Activated CD4-positive, alpha-beta T cell treated with anti-CD3 and anti-CD28 coated beads, Interleukin-2, amount 10 ng/mL, durations not matched to agents 24 days and 14 days (primary cell): ENCODE measurements at regions not wholly inside any gene's neighbourhood (a gene's known extent, or its start where the extent isn't known, plus 50 kb on each side); places are given as distances from the start of the nearest gene placed in this dataset.

ENCODE experiments used
- DNase-seq: peaks from one replicate; pipeline ENCODE4 v3.0.0; 2022
- H3K27ac Mint-ChIP-seq: one replicate; pipeline ENCODE4 v1.8.0; 2022; ENCODE audit warnings: mild to moderate bottlenecking, mixed read lengths
- H3K27me3 Mint-ChIP-seq: one replicate; pipeline ENCODE4 v1.8.0; 2022; ENCODE audit warnings: mixed read lengths
- H3K36me3 Mint-ChIP-seq: one replicate; pipeline ENCODE4 v1.8.0; 2022; ENCODE audit warnings: low read depth, mild to moderate bottlenecking, mixed read lengths
- H3K4me1 Mint-ChIP-seq: one replicate; pipeline ENCODE4 v1.8.0; 2021; ENCODE audit warnings: mixed read lengths
- H3K4me3 Mint-ChIP-seq: one replicate; pipeline ENCODE4 v1.8.0; 2022; ENCODE audit warnings: mild to moderate bottlenecking, moderate library complexity, mixed read lengths
- H3K9me3 Mint-ChIP-seq: one replicate; pipeline ENCODE4 v1.8.0; 2021; ENCODE audit warnings: mixed read lengths
- intact Hi-C: fragments of 100-400 bp; cut with micrococcal nuclease; formaldehyde crosslinking; loops from one replicate; pipeline ENCODE4 v1.15.1; 2023

GRCh38 chr11:82268627-82269026, 465.0 kb downstream of the FAM181B start:
- no peaks in the 10 kb centered on the region for H3K4me1 Mint-ChIP-seq
- no peaks in the 10 kb centered on the region for H3K9me3 Mint-ChIP-seq
- no peak overlapping the region for H3K27ac Mint-ChIP-seq
- no peak overlapping the region for H3K4me3 Mint-ChIP-seq
- no peak for DNase-seq
- H3K27me3 Mint-ChIP-seq: no peaks in the 10 kb centered on the region
- no peaks in the 10 kb centered on the region for H3K36me3 Mint-ChIP-seq
- intact Hi-C loops: no loop called here

GRCh38 chr11:82267186-82267585, 466.5 kb downstream of the FAM181B start:
- Mint-ChIP-seq H3K27ac (no peak overlapping the region), H3K4me3 (no peak overlapping the region), H3K4me1 (no peaks in the 10 kb centered on the region), H3K36me3 (no peaks in the 10 kb centered on the region), H3K9me3 (no peaks in the 10 kb centered on the region), H3K27me3 (no peaks in the 10 kb centered on the region)
- DNase-seq: no peak
- intact Hi-C loops: no loop called here

- Mint-ChIP-seq H3K9me3 (no peaks in the 10 kb centered on the region), H3K27me3 (no peaks in the 10 kb centered on the region), H3K4me1 (no peaks in the 10 kb centered on the region), H3K27ac (no peak overlapping the region), H3K36me3 (no peaks in the 10 kb centered on the region), H3K4me3 (no peak overlapping the region)
- DNase-seq: no peak
- intact Hi-C loops: no loop called here
Measured at GRCh38 chr11:82261367-82261766, 472.3 kb downstream of the FAM181B start.

- H3K27ac Mint-ChIP-seq: no peak overlapping the region
- H3K4me3 Mint-ChIP-seq: no peak overlapping the region
- H3K36me3 Mint-ChIP-seq: no peaks in the 10 kb centered on the region
- DNase-seq: no peak
- no peaks in the 10 kb centered on the region for H3K27me3 Mint-ChIP-seq
- H3K4me1 Mint-ChIP-seq: no peaks in the 10 kb centered on the region
- H3K9me3 Mint-ChIP-seq: no peaks in the 10 kb centered on the region
- intact Hi-C loops: no loop called here
Measured at GRCh38 chr11:82250047-82250446, 483.6 kb downstream of the FAM181B start.

GRCh38 chr11:82246926-82247325, 486.7 kb downstream of the FAM181B start:
- Mint-ChIP-seq H3K9me3 (no peaks in the 10 kb centered on the region), H3K4me1 (no peaks in the 10 kb centered on the region), H3K27me3 (no peaks in the 10 kb centered on the region), H3K4me3 (no peak overlapping the region), H3K36me3 (no peaks in the 10 kb centered on the region), H3K27ac (no peak overlapping the region)
- no peak for DNase-seq
- intact Hi-C loops: no loop called here

GRCh38 chr11:82239498-82239897, 494.2 kb downstream of the FAM181B start:
- Mint-ChIP-seq H3K4me1 (no peaks in the 10 kb centered on the region), H3K4me3 (no peak overlapping the region), H3K36me3 (no peaks in the 10 kb centered on the region), H3K27me3 (no peaks in the 10 kb centered on the region), H3K27ac (no peak overlapping the region), H3K9me3 (no peaks in the 10 kb centered on the region)
- no peak for DNase-seq
- intact Hi-C loops: no loop called here

DNA sequence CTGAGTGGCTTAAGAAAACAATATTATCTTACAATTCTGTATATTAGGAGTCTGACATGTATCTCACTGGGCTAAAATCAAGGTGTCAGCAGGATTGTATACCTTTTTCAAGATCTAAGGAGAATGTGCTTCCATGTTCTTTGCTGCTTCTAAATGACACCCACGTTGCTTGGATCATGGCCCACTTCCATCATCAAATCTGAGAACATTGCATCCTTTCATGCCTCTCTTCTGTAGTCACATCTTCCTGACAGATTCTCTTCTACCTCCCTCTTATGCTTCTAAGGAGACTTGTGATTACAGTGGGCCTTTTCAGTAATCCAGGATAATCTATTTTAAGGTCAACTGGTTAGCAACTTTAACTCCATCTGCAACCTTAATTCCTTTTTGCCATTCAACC, 499.4 kb downstream of the FAM181B start:
- H3K4me3 Mint-ChIP-seq: no peak overlapping the region
- H3K27ac Mint-ChIP-seq: no peak overlapping the region
- no peaks in the 10 kb centered on the region for H3K27me3 Mint-ChIP-seq
- intact Hi-C loops: no loop called here
- no peaks in the 10 kb centered on the region for H3K4me1 Mint-ChIP-seq
- DNase-seq: no peak
- no peaks in the 10 kb centered on the region for H3K9me3 Mint-ChIP-seq
- no peaks in the 10 kb centered on the region for H3K36me3 Mint-ChIP-seq

DNA sequence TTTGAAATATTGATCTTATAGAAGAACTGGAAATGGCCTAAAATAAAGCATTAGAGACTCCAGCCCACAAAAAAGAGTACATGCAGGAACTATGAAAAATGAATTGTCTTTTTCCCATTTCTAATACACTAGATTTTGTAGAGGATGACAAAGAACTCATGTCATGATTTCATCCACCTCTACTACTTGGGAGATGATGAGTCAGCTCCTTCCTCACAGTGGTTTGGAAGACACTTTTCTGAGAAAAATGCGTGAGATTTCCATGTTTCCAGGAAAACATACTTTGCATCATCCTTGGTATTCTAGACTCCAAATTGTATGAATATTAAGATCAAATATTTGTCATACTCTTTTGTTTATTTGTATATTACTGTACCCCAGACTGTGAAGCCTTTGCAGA, 500.5 kb downstream of the FAM181B start:
- Mint-ChIP-seq H3K36me3 (no peaks in the 10 kb centered on the region), H3K27ac (no peak overlapping the region), H3K9me3 (no peaks in the 10 kb centered on the region), H3K4me1 (no peaks in the 10 kb centered on the region), H3K4me3 (no peak overlapping the region), H3K27me3 (no peaks in the 10 kb centered on the region)
- DNase-seq: no peak
- intact Hi-C loops: no loop called here

DNA sequence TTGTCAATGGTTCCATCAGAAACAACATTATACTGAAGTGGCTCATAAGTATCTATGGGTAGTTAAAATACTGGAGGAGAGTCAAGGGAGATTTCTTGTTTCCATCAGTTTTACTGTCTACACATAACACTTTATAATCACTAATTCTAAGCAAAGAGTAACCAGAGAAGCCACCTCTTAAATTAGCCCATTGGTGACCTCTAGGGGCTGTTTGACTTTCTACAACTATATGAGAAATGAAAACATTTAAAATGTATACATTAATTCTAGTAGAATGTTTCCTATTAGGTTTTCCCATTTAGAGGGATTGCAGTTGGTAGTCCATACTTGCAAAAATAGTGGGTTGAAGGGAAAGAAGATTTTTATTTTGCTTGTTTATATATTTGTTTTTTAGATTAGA, 504.3 kb downstream of the FAM181B start:
- Mint-ChIP-seq H3K4me3 (no peak overlapping the region), H3K9me3 (no peaks in the 10 kb centered on the region), H3K27me3 (no peaks in the 10 kb centered on the region), H3K27ac (no peak overlapping the region), H3K36me3 (no peaks in the 10 kb centered on the region), H3K4me1 (no peaks in the 10 kb centered on the region)
- peak; percentile 56 for DNase-seq
- intact Hi-C loops: loop anchor here (1.0 to 5.0 kb wide), 3 partner anchors 442 to 585 kb away; no protein-coding TSS in a partner anchor

DNA sequence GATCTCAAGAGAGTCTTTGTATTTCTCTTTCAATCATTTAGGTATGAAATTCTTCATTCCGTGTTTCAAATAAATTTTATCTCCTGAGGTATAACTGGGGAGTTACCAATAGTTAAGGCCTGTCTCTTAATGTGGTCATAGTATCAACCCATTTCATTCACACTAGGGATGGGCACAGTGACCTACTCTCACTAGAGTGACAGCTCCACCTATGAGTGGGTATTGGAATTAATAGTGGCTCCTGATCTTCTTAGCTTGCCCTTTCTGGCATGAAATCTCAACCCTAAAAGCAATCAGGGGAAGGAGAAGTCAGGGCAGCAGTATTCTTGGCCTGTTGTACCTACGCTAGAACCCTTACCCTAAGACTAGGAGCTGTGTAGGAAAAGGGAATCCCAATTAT, 507.7 kb downstream of the FAM181B start:
- Mint-ChIP-seq H3K4me1 (no peaks in the 10 kb centered on the region), H3K36me3 (no peaks in the 10 kb centered on the region), H3K27ac (no peak overlapping the region), H3K27me3 (no peaks in the 10 kb centered on the region), H3K4me3 (no peak overlapping the region), H3K9me3 (no peaks in the 10 kb centered on the region)
- intact Hi-C loops: loop anchor here (5.0 kb wide), 2 partner anchors 439 to 569 kb away; no protein-coding TSS in a partner anchor
- DNase-seq: no peak

- no peak overlapping the region for H3K4me3 Mint-ChIP-seq
- no peaks in the 10 kb centered on the region for H3K27me3 Mint-ChIP-seq
- H3K36me3 Mint-ChIP-seq: no peaks in the 10 kb centered on the region
- no peaks in the 10 kb centered on the region for H3K9me3 Mint-ChIP-seq
- no peaks in the 10 kb centered on the region for H3K4me1 Mint-ChIP-seq
- DNase-seq: no peak
- intact Hi-C loops: loop anchor here (5.0 kb wide), 2 partner anchors 438 to 568 kb away; no protein-coding TSS in a partner anchor
- no peak overlapping the region for H3K27ac Mint-ChIP-seq
Measured at GRCh38 chr11:82225502-82225901, 508.2 kb downstream of the FAM181B start.

DNA sequence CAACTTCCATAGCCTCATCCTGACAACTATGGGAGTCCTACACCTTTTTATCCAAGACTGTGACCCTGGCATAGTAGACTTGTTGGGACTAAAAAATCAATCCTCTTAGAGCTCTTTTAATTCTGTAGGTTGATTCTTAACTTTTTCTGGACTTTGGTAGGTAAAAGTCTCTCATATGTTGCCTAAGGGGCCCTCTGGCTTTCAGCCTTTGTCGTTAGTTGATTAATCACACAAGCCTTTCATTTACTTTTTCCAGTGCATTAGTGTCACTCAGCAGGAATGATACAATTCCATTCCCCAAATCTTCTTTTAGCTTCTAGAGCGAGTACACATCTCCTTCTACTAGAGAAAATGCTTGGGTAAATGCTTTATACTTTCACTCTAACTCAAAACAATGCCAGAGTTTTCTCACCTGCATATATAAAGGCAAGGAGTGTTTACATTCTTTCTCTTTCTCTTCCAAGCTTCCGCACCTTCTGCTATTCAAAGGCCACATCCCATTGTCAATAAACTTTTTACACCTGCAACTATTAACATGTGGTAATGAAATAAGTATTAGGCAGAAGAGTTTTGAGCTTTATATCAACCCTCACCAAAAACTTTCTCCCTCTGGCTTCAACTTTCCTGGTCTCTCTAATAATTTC, 516.6 kb downstream of the FAM181B start:
- intact Hi-C loops: no loop called here
- DNase-seq: no peak
- H3K27ac Mint-ChIP-seq: no peak overlapping the region
- no peaks in the 10 kb centered on the region for H3K36me3 Mint-ChIP-seq
- no peaks in the 10 kb centered on the region for H3K9me3 Mint-ChIP-seq
- H3K4me1 Mint-ChIP-seq: no peaks in the 10 kb centered on the region
- H3K4me3 Mint-ChIP-seq: no peak overlapping the region
- H3K27me3 Mint-ChIP-seq: no peaks in the 10 kb centered on the region

DNA sequence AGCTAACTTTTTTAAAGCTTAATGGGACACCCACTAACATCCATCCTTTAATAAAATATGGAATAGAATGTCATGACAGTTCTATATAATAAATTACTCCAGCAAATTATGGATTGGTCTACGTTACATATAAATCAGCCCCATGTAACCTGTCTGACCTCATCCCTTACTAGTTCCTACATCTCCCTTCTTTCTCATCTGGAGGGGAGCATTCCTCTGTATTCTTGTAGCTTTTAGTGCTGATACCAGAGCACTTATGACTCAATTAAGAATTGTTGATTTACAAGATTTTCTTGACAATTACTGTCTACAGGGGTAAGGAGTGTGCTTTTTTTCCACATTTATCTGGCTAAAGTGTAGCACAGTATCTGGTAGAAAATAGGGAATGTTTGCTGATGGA, 523.7 kb downstream of the FAM181B start:
- H3K4me3 Mint-ChIP-seq: no peak overlapping the region
- intact Hi-C loops: no loop called here
- no peaks in the 10 kb centered on the region for H3K9me3 Mint-ChIP-seq
- H3K27ac Mint-ChIP-seq: no peak overlapping the region
- no peaks in the 10 kb centered on the region for H3K4me1 Mint-ChIP-seq
- H3K27me3 Mint-ChIP-seq: no peaks in the 10 kb centered on the region
- DNase-seq: peak; percentile 0
- H3K36me3 Mint-ChIP-seq: no peaks in the 10 kb centered on the region

DNA sequence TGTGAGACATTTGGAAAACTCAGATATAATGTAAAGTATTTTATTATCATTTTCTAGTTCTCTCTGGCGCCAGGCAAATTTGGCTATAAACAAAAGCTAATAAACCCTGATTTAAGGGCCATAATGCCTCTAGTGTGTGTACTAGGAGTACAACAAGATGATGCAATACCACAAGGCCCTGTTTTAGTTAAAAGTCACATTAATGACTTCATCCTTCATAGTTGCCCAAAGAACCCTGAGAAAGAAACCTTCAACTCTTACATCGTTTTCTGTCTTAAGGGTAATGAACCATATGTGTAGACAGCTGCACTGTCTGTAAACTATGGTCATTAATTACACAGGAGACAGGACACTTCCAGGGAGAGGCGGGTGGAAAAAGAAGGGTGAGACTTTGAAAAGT, 538.4 kb downstream of the FAM181B start:
- DNase-seq: no peak
- intact Hi-C loops: no loop called here
- no peaks in the 10 kb centered on the region for H3K4me1 Mint-ChIP-seq
- H3K27me3 Mint-ChIP-seq: no peaks in the 10 kb centered on the region
- H3K9me3 Mint-ChIP-seq: no peaks in the 10 kb centered on the region
- no peaks in the 10 kb centered on the region for H3K36me3 Mint-ChIP-seq
- no peak overlapping the region for H3K4me3 Mint-ChIP-seq
- H3K27ac Mint-ChIP-seq: no peak overlapping the region

DNA sequence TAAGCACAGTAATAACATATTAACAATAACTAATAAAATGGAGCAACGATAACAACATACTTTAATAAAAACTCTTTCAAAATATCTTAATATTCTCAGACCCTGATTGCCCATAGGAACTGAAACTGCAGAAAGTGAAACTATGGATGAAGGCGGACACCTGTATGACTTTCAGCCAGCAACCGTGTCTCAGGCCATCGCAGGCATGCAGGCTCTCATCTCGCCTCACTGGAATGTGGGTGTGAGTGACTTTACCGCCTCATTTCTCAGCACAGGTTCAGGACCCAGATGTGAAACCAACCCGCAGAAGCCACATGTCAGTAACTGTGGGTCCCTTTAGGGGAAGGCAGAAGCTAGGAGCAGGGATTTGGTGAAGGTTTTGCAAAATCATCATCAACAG, 539.1 kb downstream of the FAM181B start:
- intact Hi-C loops: no loop called here
- Mint-ChIP-seq H3K27ac (no peak overlapping the region), H3K4me3 (no peak overlapping the region), H3K4me1 (no peaks in the 10 kb centered on the region), H3K9me3 (no peaks in the 10 kb centered on the region), H3K36me3 (no peaks in the 10 kb centered on the region), H3K27me3 (no peaks in the 10 kb centered on the region)
- no peak for DNase-seq
